Activated CD8-positive, alpha-beta T cell treated with anti-CD3 and anti-CD28 coated beads for 36 hours (primary cell): ENCODE measurements at regions not wholly inside any gene's neighbourhood (a gene's known extent, or its start where the extent isn't known, plus 50 kb on each side); places are given as distances from the start of the nearest gene placed in this dataset.

Experiments
- ATAC-seq: fragments of 200-7000 bp; cut with Tn5 transposase; one replicate; pipeline ENCODE4 v1.10.0; 2021; ENCODE audit warnings: mild to moderate bottlenecking, moderate library complexity
- CTCF ChIA-PET: fragments of 350-600 bp; sonication (Branson Sonifier 250); formaldehyde crosslinking; loops from one replicate; lab custom pipeline; 2021; ENCODE audit warnings: antibody characterized with exemption; lab: Charles Lee
- POLR2A ChIA-PET: fragments of 350-600 bp; sonication (Branson Sonifier 250); formaldehyde crosslinking; loops from one replicate; lab custom pipeline; 2021; ENCODE audit warnings: antibody characterized with exemption; lab: Charles Lee
- DNase-seq: peaks from one replicate; pipeline ENCODE4 v3.0.0-alpha.2; 2020
- H3K27ac Mint-ChIP-seq: one replicate; pipeline ENCODE4 v1.8.0; 2021; ENCODE audit warnings: mild to moderate bottlenecking, mixed read lengths
- H3K27me3 Mint-ChIP-seq: one replicate; pipeline ENCODE4 v1.8.0; 2021; ENCODE audit warnings: mixed read lengths
- H3K36me3 Mint-ChIP-seq: one replicate; pipeline ENCODE4 v1.8.0; 2021; ENCODE audit warnings: low read depth, mixed read lengths
- H3K4me1 Mint-ChIP-seq: one replicate; pipeline ENCODE4 v1.8.0; 2021; ENCODE audit warnings: low read depth, mixed read lengths
- H3K4me3 Mint-ChIP-seq: one replicate; pipeline ENCODE4 v1.8.0; 2021; ENCODE audit warnings: mild to moderate bottlenecking, moderate library complexity, mixed read lengths
- H3K9me3 Mint-ChIP-seq: one replicate; pipeline ENCODE4 v1.8.0; 2021; ENCODE audit warnings: mixed read lengths
- intact Hi-C: fragments of 100-400 bp; cut with micrococcal nuclease; formaldehyde crosslinking; loops from one replicate; pipeline ENCODE4 v1.10.0; 2022
- TF ChIP-seq, protein P1 (sequence below): fragments of 200-600 bp; IDR thresholded peaks from one replicate; pipeline ENCODE4 v1.8.0; 2022; ENCODE audit warnings: antibody characterized with exemption, mild to moderate bottlenecking

DNA sequence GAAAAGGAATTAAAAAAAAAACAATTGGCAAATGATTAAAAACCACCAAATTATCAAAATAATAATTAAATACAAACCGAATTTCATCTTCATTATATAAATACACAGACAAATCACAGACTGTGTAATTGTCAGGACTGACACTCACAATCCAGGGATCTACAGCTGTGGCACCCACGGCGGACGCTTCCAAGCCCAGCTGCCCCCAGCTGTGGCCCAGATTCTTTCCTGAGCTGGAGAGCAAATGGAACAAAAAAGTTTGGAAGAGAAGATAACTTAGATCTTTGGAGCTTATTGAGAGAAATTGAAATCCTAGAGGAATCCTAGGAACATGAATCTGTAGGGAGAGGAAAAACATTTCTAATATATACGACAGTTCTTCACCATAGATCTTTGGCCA, 316.1 kb downstream of the OTUD1 start:
- Mint-ChIP-seq H3K27ac (no peak overlapping the region), H3K36me3 (no peaks in the 10 kb centered on the region), H3K27me3 (peaks cover 8% of the 10 kb centered on the region), H3K4me1 (no peaks in the 10 kb centered on the region), H3K9me3 (no peaks in the 10 kb centered on the region), H3K4me3 (no peak overlapping the region)
- ATAC-seq: no peak
- intact Hi-C loops: no loop called here
- ChIA-PET CTCF (no interaction called here), POLR2A (no interaction called here)
- no peak for DNase-seq
- TF ChIP-seq, protein P1, sequence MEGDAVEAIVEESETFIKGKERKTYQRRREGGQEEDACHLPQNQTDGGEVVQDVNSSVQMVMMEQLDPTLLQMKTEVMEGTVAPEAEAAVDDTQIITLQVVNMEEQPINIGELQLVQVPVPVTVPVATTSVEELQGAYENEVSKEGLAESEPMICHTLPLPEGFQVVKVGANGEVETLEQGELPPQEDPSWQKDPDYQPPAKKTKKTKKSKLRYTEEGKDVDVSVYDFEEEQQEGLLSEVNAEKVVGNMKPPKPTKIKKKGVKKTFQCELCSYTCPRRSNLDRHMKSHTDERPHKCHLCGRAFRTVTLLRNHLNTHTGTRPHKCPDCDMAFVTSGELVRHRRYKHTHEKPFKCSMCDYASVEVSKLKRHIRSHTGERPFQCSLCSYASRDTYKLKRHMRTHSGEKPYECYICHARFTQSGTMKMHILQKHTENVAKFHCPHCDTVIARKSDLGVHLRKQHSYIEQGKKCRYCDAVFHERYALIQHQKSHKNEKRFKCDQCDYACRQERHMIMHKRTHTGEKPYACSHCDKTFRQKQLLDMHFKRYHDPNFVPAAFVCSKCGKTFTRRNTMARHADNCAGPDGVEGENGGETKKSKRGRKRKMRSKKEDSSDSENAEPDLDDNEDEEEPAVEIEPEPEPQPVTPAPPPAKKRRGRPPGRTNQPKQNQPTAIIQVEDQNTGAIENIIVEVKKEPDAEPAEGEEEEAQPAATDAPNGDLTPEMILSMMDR: no peak

DNA sequence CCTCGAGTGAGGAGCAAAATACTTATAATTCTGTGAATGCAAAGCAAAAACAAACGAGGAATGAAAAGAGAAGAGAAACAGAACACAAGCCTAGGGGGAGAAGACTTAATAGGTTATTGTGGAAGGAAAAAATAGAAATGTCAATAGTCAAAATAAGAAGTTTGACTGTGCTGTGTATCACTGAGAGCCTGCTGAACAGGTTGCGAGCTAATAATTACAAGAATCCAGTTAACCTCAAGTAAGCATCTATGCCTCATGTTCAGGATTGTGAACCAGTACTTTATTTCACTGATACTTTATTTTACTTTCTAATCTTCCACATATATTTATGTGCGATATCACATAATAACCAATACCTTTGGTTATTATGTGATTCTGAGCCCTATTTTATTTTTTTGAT, 316.7 kb downstream of the OTUD1 start:
- DNase-seq: no peak
- H3K9me3 Mint-ChIP-seq: no peaks in the 10 kb centered on the region
- H3K36me3 Mint-ChIP-seq: no peaks in the 10 kb centered on the region
- H3K4me3 Mint-ChIP-seq: no peak overlapping the region
- no peak for ATAC-seq
- ChIA-PET CTCF (no interaction called here), POLR2A (no interaction called here)
- peaks cover 9% of the 10 kb centered on the region for H3K27me3 Mint-ChIP-seq
- no peak overlapping the region for H3K27ac Mint-ChIP-seq
- H3K4me1 Mint-ChIP-seq: no peaks in the 10 kb centered on the region
- TF ChIP-seq, protein P1: no peak
- intact Hi-C loops: no loop called here

DNA sequence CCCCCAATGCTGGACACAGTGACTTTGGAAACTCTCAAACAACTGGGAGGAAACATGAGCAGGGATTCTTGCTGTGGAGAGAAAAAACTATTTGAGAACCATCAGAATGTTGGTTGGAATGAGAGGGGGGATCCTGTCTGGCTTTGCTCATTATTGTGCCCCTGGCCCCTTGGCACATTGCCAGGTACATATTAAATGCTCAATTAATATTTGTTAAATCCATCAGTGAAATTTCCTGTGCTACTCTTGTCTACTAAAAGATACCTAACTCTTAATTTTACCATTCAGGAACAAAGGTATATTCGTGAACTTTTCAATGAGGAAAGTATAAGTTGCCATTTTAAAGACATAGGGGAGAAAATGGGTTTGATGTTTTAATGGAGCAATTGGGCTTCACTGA, 329.4 kb downstream of the OTUD1 start:
- DNase-seq (no peak), ATAC-seq (no peak)
- H3K4me1 Mint-ChIP-seq: no peaks in the 10 kb centered on the region
- intact Hi-C loops: no loop called here
- ChIA-PET POLR2A (no interaction called here), CTCF (no interaction called here)
- H3K27ac Mint-ChIP-seq: no peak overlapping the region
- no peaks in the 10 kb centered on the region for H3K27me3 Mint-ChIP-seq
- H3K9me3 Mint-ChIP-seq: peaks cover 7% of the 10 kb centered on the region
- no peaks in the 10 kb centered on the region for H3K36me3 Mint-ChIP-seq
- no peak overlapping the region for H3K4me3 Mint-ChIP-seq
- TF ChIP-seq, protein P1: no peak

DNA sequence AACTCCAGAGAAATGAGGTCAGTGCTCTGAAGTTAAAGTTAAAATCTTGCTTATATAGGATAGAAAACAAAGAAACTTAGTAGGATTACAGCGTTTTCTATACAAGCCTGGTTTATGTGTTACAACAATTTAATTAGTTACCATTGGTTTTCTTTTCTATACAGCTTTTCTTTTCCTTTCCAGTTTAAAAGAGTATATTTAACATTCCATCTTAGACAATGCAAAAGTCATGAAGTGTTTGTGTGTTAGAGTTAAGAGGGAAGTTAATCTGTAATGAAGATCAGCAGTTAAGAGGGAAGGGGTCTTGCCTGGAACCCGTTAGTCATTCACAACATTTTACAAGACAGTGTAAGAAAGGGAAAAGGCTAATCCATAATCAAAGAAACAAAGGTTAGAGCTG, 338.3 kb downstream of the OTUD1 start:
- TF ChIP-seq, protein P1: no peak
- Mint-ChIP-seq H3K9me3 (no peaks in the 10 kb centered on the region), H3K36me3 (no peaks in the 10 kb centered on the region), H3K4me1 (no peaks in the 10 kb centered on the region), H3K27me3 (peaks cover 1% of the 10 kb centered on the region), H3K4me3 (no peak overlapping the region), H3K27ac (no peak overlapping the region)
- intact Hi-C loops: no loop called here
- DNase-seq (no peak), ATAC-seq (no peak)
- ChIA-PET POLR2A (no interaction called here), CTCF (no interaction called here)

DNA sequence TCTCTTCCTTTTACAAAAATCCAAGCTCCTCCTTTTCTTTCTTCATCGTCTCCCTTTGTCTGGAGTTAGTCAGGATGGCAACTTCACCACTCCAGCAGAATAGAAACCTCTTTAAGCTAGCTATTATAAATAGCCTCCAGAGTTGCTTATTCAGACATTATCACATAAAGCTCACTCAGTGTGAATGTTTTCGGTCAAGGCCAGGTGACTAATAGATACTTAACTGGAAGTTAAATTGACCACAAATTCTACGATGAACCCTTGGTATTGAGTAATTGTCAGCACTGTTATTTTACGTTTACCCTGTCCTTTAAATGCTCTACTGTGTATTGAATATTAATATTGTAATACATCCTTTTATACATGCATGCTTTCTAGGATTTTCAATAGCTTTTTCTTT, 340.4 kb downstream of the OTUD1 start:
- H3K27ac Mint-ChIP-seq: no peak overlapping the region
- CTCF ChIA-PET: no interaction called here
- no peaks in the 10 kb centered on the region for H3K36me3 Mint-ChIP-seq
- DNase-seq (no peak), ATAC-seq (no peak)
- TF ChIP-seq, protein P1: no peak
- H3K9me3 Mint-ChIP-seq: no peaks in the 10 kb centered on the region
- no peaks in the 10 kb centered on the region for H3K4me1 Mint-ChIP-seq
- POLR2A ChIA-PET: no interaction called here
- H3K27me3 Mint-ChIP-seq: peaks cover 1% of the 10 kb centered on the region
- H3K4me3 Mint-ChIP-seq: no peak overlapping the region
- intact Hi-C loops: no loop called here
